ENCODE measurements at regions not wholly inside any gene's neighbourhood (a gene's known extent, or its start where the extent isn't known, plus 50 kb on each side); places are given as distances from the start of the nearest gene placed in this dataset.

GRCh38 chr6:88520017-88520338 is 353.8 kb upstream of the CNR1 start:
- intact Hi-C loops (cut with micrococcal nuclease; ENCODE audit: unreplicated experiment) (no loop called here), in situ Hi-C loops (cut with MboI) (no loop called here)
- no peaks in the 10 kb centered on the region for H3K27me3 ChIP-seq (replicated peaks in 1 of 2; ENCODE audit: control insufficient read depth in 2 of 2, insufficient read depth in 2 of 2, low read length in 1 of 2)
- no peaks in the 10 kb centered on the region for H4K20me1 ChIP-seq (ENCODE audit: control insufficient read depth, insufficient read depth)
- no peak overlapping the region for H3K27ac ChIP-seq (ENCODE audit: control insufficient read depth, insufficient read depth)
- H3K36me3 ChIP-seq (ENCODE audit: control insufficient read depth in 2 of 2, insufficient read depth in 2 of 2, low read length in 1 of 2): no peaks in the 10 kb centered on the region
- H3K4me1 ChIP-seq (ENCODE audit: control insufficient read depth, insufficient read depth, low read length): no peaks in the 10 kb centered on the region
- ChIA-PET SMC1A (ENCODE audit: uncharacterized antibody, unreplicated experiment) (interaction anchor here (1.1 to 2.5 kb wide), 6 partner anchors 9 to 94 kb away, joined by 3 to 10 read pairs (median 4); no protein-coding TSS in a partner anchor), RAD21 (ENCODE audit: unreplicated experiment) (interaction anchor here (0.8 to 1.1 kb wide), 2 partner anchors 27 to 94 kb away, joined by 3 read pairs; no protein-coding TSS in a partner anchor), POLR2A (interaction anchor here (1.5 kb wide), 1 partner anchor 9 kb away, joined by 3 read pairs; no protein-coding TSS in a partner anchor), CTCF (no interaction called here)
- DNase-seq (ENCODE audit: low read depth, low spot score) (no peak), FAIRE-seq (no peak), ATAC-seq (peak; percentile 27)
- no peaks in the 10 kb centered on the region; the same call in 2 of the 3 replicates for H3K9me3 ChIP-seq (replicated peaks; ENCODE audit: control insufficient read depth, insufficient read depth, low read length)
- TF ChIP-seq EZH2 (IDR thresholded peaks at IDR 0.05; ENCODE audit: borderline replicate concordance, control insufficient read depth, low read depth, low read length) (no peak), HDGF (IDR thresholded peaks at IDR 0.05) (no peak), ELK1 (IDR thresholded peaks at IDR 0.05; ENCODE audit: low read depth, low read length) (no peak)
- H3K9ac ChIP-seq (ENCODE audit: control insufficient read depth, insufficient read depth, low read length): no peak overlapping the region
- no peak overlapping the region for H3K4me2 ChIP-seq (ENCODE audit: control insufficient read depth, insufficient read depth)
- H3K79me2 ChIP-seq (ENCODE audit: control insufficient read depth, insufficient read depth, low read length): no peaks in the 10 kb centered on the region
- H2AFZ ChIP-seq (ENCODE audit: control insufficient read depth, low read depth, low read length): no peak overlapping the region
- BruUV-seq (replicated peaks): no TSS peak
- no peak overlapping the region for H3K4me3 ChIP-seq

GRCh38 chr6:88519301-88520016 is 353.3 kb upstream of the CNR1 start:
- Histone ChIP-seq H3K9ac (ENCODE audit: control insufficient read depth, insufficient read depth, low read length) (no peak overlapping the region), H3K9me3 (replicated peaks; ENCODE audit: control insufficient read depth, insufficient read depth, low read length) (no peaks in the 10 kb centered on the region; the same call in 2 of the 3 replicates), H3K79me2 (ENCODE audit: control insufficient read depth, insufficient read depth, low read length) (no peaks in the 10 kb centered on the region), H3K4me1 (ENCODE audit: control insufficient read depth, insufficient read depth, low read length) (no peaks in the 10 kb centered on the region), H3K27ac (ENCODE audit: control insufficient read depth, insufficient read depth) (no peak overlapping the region), H2AFZ (ENCODE audit: control insufficient read depth, low read depth, low read length) (no peak overlapping the region), H4K20me1 (ENCODE audit: control insufficient read depth, insufficient read depth) (no peaks in the 10 kb centered on the region), H3K36me3 (ENCODE audit: control insufficient read depth in 2 of 2, insufficient read depth in 2 of 2, low read length in 1 of 2) (no peaks in the 10 kb centered on the region), H3K27me3 (replicated peaks in 1 of 2; ENCODE audit: control insufficient read depth in 2 of 2, insufficient read depth in 2 of 2, low read length in 1 of 2) (no peaks in the 10 kb centered on the region), H3K4me3 (no peak overlapping the region), H3K4me2 (ENCODE audit: control insufficient read depth, insufficient read depth) (no peak overlapping the region)
- 69% methylated on average over 10 of the region's 10 CpGs for WGBS (ENCODE audit: insufficient coverage, insufficient replicate concordance, low lambda C conversion rate, missing lambda C conversion rate)
- RAD21 ChIA-PET (ENCODE audit: unreplicated experiment): interaction anchor here (0.8 to 1.0 kb wide), 2 partner anchors 15 to 26 kb away, joined by 3 read pairs; no protein-coding TSS in a partner anchor
- DNase-seq (ENCODE audit: low read depth, low spot score) (no peak), FAIRE-seq (peak; percentile 41), ATAC-seq (no peak; the same call in 2 of the 3 replicates)
- BruUV-seq (replicated peaks): no TSS peak
- CTCF ChIA-PET: interaction anchor here (0.9 to 1.6 kb wide), 2 partner anchors 13 to 18 kb away, joined by 3 to 4 read pairs; no protein-coding TSS in a partner anchor
- POLR2A ChIA-PET: interaction anchor here (1.5 kb wide), 1 partner anchor 9 kb away, joined by 3 read pairs; no protein-coding TSS in a partner anchor
- SMC1A ChIA-PET (ENCODE audit: uncharacterized antibody, unreplicated experiment): interaction anchor here (1.0 to 2.5 kb wide), 9 partner anchors 10 to 152 kb away, joined by 3 to 10 read pairs (median 4); no protein-coding TSS in a partner anchor
- intact Hi-C loops (cut with micrococcal nuclease; ENCODE audit: unreplicated experiment): no loop called here
- in situ Hi-C loops (cut with MboI): no loop called here
- no peak for TF ChIP-seq GATAD2B (conservative IDR thresholded peaks at IDR 0.05; ENCODE audit: low read depth)
- no peak for TF ChIP-seq CREM (IDR thresholded peaks at IDR 0.05; ENCODE audit: low read depth)
- no peak for TF ChIP-seq CBX3 (IDR thresholded peaks at IDR 0.05; ENCODE audit: borderline replicate concordance, low read depth)
- no peak for TF ChIP-seq ZBTB11 (CRISPR knock-in tag; IDR thresholded peaks at IDR 0.05)
- no peak for TF ChIP-seq ESRRA (IDR thresholded peaks at IDR 0.05; ENCODE audit: low read length)
